ENCODE measurements at regions not wholly inside any gene's neighbourhood (a gene's known extent, or its start where the extent isn't known, plus 50 kb on each side); places are given as distances from the start of the nearest gene placed in this dataset.

GRCh38 chr15:62903437-62903836 is 139.1 kb upstream of the TPM1 start:
- TF ChIP-seq CTCF (conservative IDR thresholded peaks at IDR 0.05) (no peak), EZH2 (IDR thresholded peaks at IDR 0.05; ENCODE audit: low read depth) (no peak)
